Motor neuron (in vitro differentiated cells): ENCODE measurements at regions not wholly inside any gene's neighbourhood (a gene's known extent, or its start where the extent isn't known, plus 50 kb on each side); places are given as distances from the start of the nearest gene placed in this dataset.
"Not testable (repeated sequence)": the region's sequence is repeated elsewhere in the genome, so short reads cannot be mapped to it uniquely, and the experiment has no call there.

Experiments used
- ATAC-seq, 8 experiments: fragments of 200-7000 bp; cut with Tn5 transposase; replicated peaks in 6 of 8; 2 replicates each; pipeline ENCODE4 v1.8.0; 2021; ENCODE audit warnings: mild to moderate bottlenecking in 8 of 8, moderate library complexity in 8 of 8
- H3K27ac ChIP-seq, 2 donors: fragments of 250-450 bp; sonication (Bioruptor Pico); 2 replicates each; pipeline ENCODE4 v1.9.0; 2021; ENCODE audit warnings: antibody characterized with exemption in 2 of 2, mild to moderate bottlenecking in 2 of 2, moderate library complexity in 1 of 2
- H3K4me1 ChIP-seq, 2 donors: fragments of 250-450 bp; sonication (Bioruptor Pico); replicated peaks in 1 of 2; 2 replicates each; pipeline ENCODE4 v1.6.1; 2021; ENCODE audit warnings: antibody characterized with exemption in 2 of 2, mild to moderate bottlenecking in 2 of 2, moderate library complexity in 1 of 2
- H3K4me3 ChIP-seq, 5 donors: fragments of 250-450 bp; sonication (Bioruptor Pico); 2 replicates each; pipeline ENCODE4 v1.9.0; 2021; ENCODE audit warnings: antibody characterized with exemption in 5 of 5, mild to moderate bottlenecking in 5 of 5, moderate library complexity in 4 of 5
- WGBS, 10 experiments: fragments of 450-650 bp; shearing (Covaris generic); methylation state at CpG; one replicate each; pipeline ENCODE4 v1.0.0; 2022; 5-methylcytosine and 5-hydroxymethylcytosine counted together
- in situ Hi-C, 9 experiments: fragments of 400-800 bp; cut with MboI; loops; one replicate each; pipeline ENCODE4 v1.15.0; 2021; ENCODE audit warnings: low sequenced_read_pairs in 9 of 9, low pct_unique_long_range_greater_than_20kb in 2 of 9; ENCODE audit not compliant: unreplicated experiment in 9 of 9

GRCh38 chrX:116526010-116526409 lies 63.2 kb upstream of the CT83 start:
- in situ Hi-C loops, result no loop called here
- H3K27ac ChIP-seq, result no peak overlapping the region

GRCh38 chrX:116520280-116520679 lies 57.5 kb upstream of the CT83 start:
- peak in 1 of 8 experiments; percentile 30 for ATAC-seq
- WGBS, 10 experiments, result 17 to 67% (median 66%) methylated on average over 1 to 3 of the region's 18 CpGs; no CpG with 5 or more reads in 7 of the 10 experiments
- H3K4me1 ChIP-seq, H3K27ac ChIP-seq, H3K4me3 ChIP-seq, in situ Hi-C loops: not testable (repeated sequence)

More at GRCh38 chrX:116526010-116526409, 63.2 kb upstream of the CT83 start:
- WGBS, 10 experiments, result 17 to 100% (median 91%) methylated on average over 1 to 3 of the region's 3 CpGs; no CpG with 5 or more reads in 4 of the 10 experiments
- Histone ChIP-seq H3K4me3 (no peak overlapping the region), H3K4me1 (no peaks in the 10 kb centered on the region)
- ATAC-seq, result peak in 2 of 8 experiments; percentile 35 to 49
